Stimulated activated CD4-positive, alpha-beta T cell treated with anti-CD3 and anti-CD28 coated beads, TNF-alpha, amount 100 ng/mL, for 48 hours (primary cell): ENCODE measurements at regions not wholly inside any gene's neighbourhood (a gene's known extent, or its start where the extent isn't known, plus 50 kb on each side); places are given as distances from the start of the nearest gene placed in this dataset.

Experiments used
- DNase-seq, 3 donors: peaks; one replicate each; pipeline ENCODE4 v3.0.0-alpha.2; 2020; ENCODE audit warnings: low read depth in 3 of 3

- no peak for DNase-seq
Measured at GRCh38 chr13:50071379-50071778, 56.1 kb downstream of the KCNRG start.

- DNase-seq, result no peak
Measured at GRCh38 chr13:50072676-50073075, 57.4 kb downstream of the KCNRG start.

GRCh38 chr13:50073340-50073739 lies 58.1 kb downstream of the KCNRG start:
- no peak for DNase-seq

GRCh38 chr13:50074843-50075242 lies 59.6 kb downstream of the KCNRG start:
- DNase-seq, result no peak

- no peak for DNase-seq
Measured at GRCh38 chr13:50075619-50076097, 60.4 kb downstream of the KCNRG start.

- DNase-seq, result no peak
Measured at GRCh38 chr13:50077431-50077830, 62.2 kb downstream of the KCNRG start.

GRCh38 chr13:50078231-50078894 lies 63.1 kb downstream of the KCNRG start:
- no peak for DNase-seq

GRCh38 chr13:50078895-50079654 lies 63.8 kb downstream of the KCNRG start:
- DNase-seq, result no peak

- no peak for DNase-seq
Measured at GRCh38 chr13:50079655-50080202, 64.5 kb downstream of the KCNRG start.

- DNase-seq, result peak in 2 of 3 donors; percentile 9 to 10
Measured at GRCh38 chr13:50080203-50080910, 65.1 kb downstream of the KCNRG start.

- peak in 2 of 3 donors; percentile 31 to 61 for DNase-seq
Measured at GRCh38 chr13:50080911-50081678, 65.9 kb downstream of the KCNRG start.

GRCh38 chr13:50081679-50082425 lies 66.6 kb downstream of the KCNRG start:
- DNase-seq, result peak; percentile 96 to 98 (median 97)

- DNase-seq, result peak; percentile 62 to 63 (median 63)
Measured at GRCh38 chr13:50082426-50083281, 67.4 kb downstream of the KCNRG start.

GRCh38 chr13:50085063-50085462 lies 69.8 kb downstream of the KCNRG start:
- no peak for DNase-seq

GRCh38 chr13:50089633-50090032 lies 74.4 kb downstream of the KCNRG start:
- no peak for DNase-seq

- DNase-seq, result no peak
Measured at GRCh38 chr13:50090211-50090610, 75.0 kb downstream of the KCNRG start.

GRCh38 chr13:50094615-50095293 lies 79.5 kb downstream of the KCNRG start:
- DNase-seq, result no peak

- DNase-seq, result no peak
Measured at GRCh38 chr13:50098693-50099092, 83.4 kb downstream of the KCNRG start.

GRCh38 chr13:50099473-50099872 lies 84.2 kb downstream of the KCNRG start:
- no peak for DNase-seq
